ENCODE measurements at regions not wholly inside any gene's neighbourhood (a gene's known extent, or its start where the extent isn't known, plus 50 kb on each side); places are given as distances from the start of the nearest gene placed in this dataset.

DNA sequence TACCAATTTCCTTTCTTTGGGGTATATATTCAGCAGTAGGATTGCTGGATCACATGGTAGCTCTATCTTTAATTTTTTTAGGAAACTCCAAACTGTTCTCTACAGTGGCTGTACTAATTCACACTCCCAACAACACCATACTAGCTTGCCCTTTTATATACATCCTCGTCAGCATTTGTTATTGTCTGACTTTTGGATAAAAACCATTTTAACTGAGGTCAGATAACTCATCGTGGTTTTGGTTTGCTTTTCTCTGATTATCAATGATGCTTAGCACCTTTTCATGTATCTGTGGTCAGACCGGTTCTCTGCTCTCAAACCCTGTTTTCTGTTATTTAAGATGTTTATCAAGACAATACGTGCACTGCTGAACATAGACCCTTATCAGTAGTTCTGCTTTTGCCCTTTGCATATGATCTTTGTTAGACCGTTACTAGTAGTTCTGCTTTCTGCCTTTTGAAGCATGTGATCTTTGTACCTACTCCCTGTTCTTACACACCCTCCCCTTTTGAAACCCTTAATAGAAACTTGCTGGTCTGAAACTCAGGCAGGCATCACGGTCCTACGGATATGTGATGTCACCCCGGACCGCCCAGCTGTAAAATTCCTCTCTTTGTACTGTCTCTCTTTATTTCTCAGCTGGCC, 474.3 kb downstream of the RSL24D1 start:
- no peak for DNase-seq (ENCODE audit: low spot score)

DNA sequence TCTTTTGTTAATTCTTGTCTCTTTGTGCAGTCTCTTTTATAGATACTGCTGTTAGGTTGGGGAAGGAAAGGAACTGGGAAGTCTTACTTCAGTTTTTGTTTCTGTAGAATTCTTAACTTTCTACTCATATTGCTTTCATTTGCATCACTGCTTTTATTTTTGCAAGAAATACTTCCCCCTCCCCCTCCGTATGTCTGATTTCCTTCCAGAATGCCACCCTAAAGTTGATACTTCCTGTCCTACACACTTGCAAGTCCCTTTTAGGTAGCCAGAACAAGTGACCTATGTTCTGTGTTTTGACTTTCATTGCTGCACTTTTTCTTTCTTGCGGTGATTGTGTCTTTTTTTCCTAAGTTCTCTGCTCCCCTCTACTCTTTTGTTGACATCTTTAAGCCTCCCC, 477.4 kb downstream of the RSL24D1 start:
- no peak for DNase-seq (ENCODE audit: low spot score)

DNA sequence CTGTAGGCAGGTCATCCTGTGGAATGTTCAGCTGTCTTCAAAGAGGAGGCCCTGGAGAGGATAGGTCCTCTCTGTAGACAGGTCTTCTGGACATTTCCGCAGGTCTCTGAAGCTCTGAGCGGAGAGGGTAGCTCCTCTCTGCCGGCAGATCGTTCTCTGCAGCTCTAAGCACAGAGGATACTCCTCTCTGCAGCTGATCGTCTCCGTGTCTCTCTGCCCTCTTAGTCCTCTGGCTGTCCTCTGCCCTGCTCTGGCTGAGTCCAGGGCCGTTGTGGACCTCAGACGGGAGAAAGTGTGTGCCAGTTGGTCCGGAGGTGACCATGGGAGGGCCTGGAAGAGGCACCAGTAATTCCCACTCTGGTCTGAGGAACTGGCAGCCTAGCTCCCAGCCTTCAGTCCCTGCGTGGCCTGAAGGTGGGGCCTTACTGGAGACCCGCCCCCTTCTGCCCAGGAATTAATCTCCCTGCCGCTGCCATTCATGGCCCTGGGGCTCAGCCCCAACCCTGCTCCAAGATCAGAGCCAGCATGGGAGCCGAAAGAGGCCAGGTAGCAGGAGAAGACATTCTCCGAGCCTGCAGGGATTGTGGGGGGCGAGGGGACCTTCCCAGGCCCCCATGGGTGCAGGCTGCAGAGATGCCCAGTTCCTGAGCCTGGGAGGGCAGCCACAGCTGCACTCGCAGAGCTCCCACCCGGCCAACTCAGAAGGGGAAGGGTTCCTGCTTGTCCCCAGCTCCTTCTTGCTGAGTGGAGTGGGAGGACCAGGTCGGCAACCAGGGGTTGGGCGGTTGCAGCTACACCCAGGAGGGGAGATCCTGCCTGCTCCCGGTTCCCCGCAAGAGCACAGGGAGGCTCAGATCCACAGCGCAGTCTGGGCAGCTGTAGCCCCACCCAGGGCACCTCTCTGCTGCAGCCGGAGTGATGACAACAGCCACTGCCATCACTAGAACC, 488.7 kb downstream of the RSL24D1 start:
- no peak for DNase-seq (ENCODE audit: low spot score)

DNA sequence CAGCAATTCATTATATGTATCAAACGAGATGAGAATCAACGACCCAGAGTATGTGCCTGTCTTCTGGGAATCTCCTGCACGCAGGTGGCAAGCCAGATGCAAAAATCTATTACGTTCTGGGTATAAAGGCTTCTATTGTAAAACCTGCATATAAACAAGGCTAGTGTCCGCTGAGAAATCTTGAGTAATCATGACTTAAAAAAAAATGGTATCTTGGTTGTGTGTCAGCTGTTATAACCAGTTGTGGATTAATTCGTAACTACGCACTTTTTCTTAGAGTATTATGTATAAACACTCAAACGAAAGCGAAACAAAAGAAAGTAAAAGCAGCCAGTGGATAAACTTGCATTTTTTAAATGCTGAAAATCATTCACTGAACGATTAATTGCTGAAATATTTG, 509.1 kb downstream of the RSL24D1 start:
- DNase-seq (ENCODE audit: low spot score): no peak

Measured in CD4-positive, alpha-beta T cell treated with Interleukin-2 at 100 ng/mL for 4 hours (primary cell).